Endothelial cell (in vitro differentiated cells): ENCODE measurements at regions not wholly inside any gene's neighbourhood (a gene's known extent, or its start where the extent isn't known, plus 50 kb on each side); places are given as distances from the start of the nearest gene placed in this dataset.

Experiments
- DNase-seq: peaks from one replicate; pipeline ENCODE4 v3.0.0; 2021; ENCODE audit warnings: low spot score
- H3K27ac Mint-ChIP-seq: one replicate; pipeline ENCODE4 v1.8.0; 2021; ENCODE audit warnings: mixed read lengths, inconsistent platforms; ENCODE audit not compliant: unreplicated experiment
- H3K27me3 Mint-ChIP-seq: one replicate; pipeline ENCODE4 v1.8.0; 2021; ENCODE audit warnings: mild to moderate bottlenecking, moderate library complexity, mixed read lengths, inconsistent platforms; ENCODE audit not compliant: unreplicated experiment
- H3K36me3 Mint-ChIP-seq: one replicate; pipeline ENCODE4 v1.8.0; 2021; ENCODE audit warnings: mild to moderate bottlenecking, low read depth, mixed read lengths, inconsistent platforms; ENCODE audit not compliant: unreplicated experiment
- H3K4me1 Mint-ChIP-seq: one replicate; pipeline ENCODE4 v1.8.0; 2021; ENCODE audit warnings: mild to moderate bottlenecking, mixed read lengths, inconsistent platforms; ENCODE audit not compliant: unreplicated experiment
- H3K4me3 Mint-ChIP-seq: one replicate; pipeline ENCODE4 v1.8.0; 2021; ENCODE audit warnings: mild to moderate bottlenecking, mixed read lengths, inconsistent platforms; ENCODE audit not compliant: unreplicated experiment
- H3K9me3 Mint-ChIP-seq: one replicate; pipeline ENCODE4 v1.8.0; 2021; ENCODE audit warnings: mixed read lengths, inconsistent platforms; ENCODE audit not compliant: unreplicated experiment
- CTCF ChIP-seq: fragments of 200-600 bp; sonication (generic); IDR thresholded peaks from one replicate; pipeline ENCODE4 v1.5.0; 2021; ENCODE audit warnings: antibody characterized with exemption; ENCODE audit not compliant: unreplicated experiment

GRCh38 chr12:46050805-46051204, 60.4 kb upstream of the SCAF11 start:
- no peak overlapping the region for H3K27ac Mint-ChIP-seq
- H3K27me3 Mint-ChIP-seq, result no peaks in the 10 kb centered on the region
- H3K36me3 Mint-ChIP-seq, result peaks cover 9% of the 10 kb centered on the region
- peaks cover 6% of the 10 kb centered on the region for H3K9me3 Mint-ChIP-seq
- H3K4me1 Mint-ChIP-seq, result no peaks in the 10 kb centered on the region
- H3K4me3 Mint-ChIP-seq, result no peak overlapping the region
- no peak for TF ChIP-seq CTCF
- DNase-seq, result no peak

GRCh38 chr12:46049665-46050064, 59.3 kb upstream of the SCAF11 start:
- Mint-ChIP-seq H3K9me3 (peaks cover 6% of the 10 kb centered on the region), H3K36me3 (peaks cover 9% of the 10 kb centered on the region), H3K4me1 (no peaks in the 10 kb centered on the region), H3K4me3 (no peak overlapping the region), H3K27ac (no peak overlapping the region), H3K27me3 (no peaks in the 10 kb centered on the region)
- no peak for TF ChIP-seq CTCF
- DNase-seq, result no peak

- no peak for DNase-seq
- Mint-ChIP-seq H3K27ac (no peak overlapping the region), H3K9me3 (peaks cover 6% of the 10 kb centered on the region), H3K27me3 (no peaks in the 10 kb centered on the region), H3K4me3 (no peak overlapping the region), H3K36me3 (peaks cover 9% of the 10 kb centered on the region), H3K4me1 (no peaks in the 10 kb centered on the region)
- TF ChIP-seq CTCF, result no peak
Observed at GRCh38 chr12:46046436-46046835, 56.1 kb upstream of the SCAF11 start.

- no peak for TF ChIP-seq CTCF
- Mint-ChIP-seq H3K4me1 (no peaks in the 10 kb centered on the region), H3K9me3 (peaks cover 6% of the 10 kb centered on the region), H3K36me3 (peaks cover 7% of the 10 kb centered on the region), H3K4me3 (no peak overlapping the region), H3K27ac (no peak overlapping the region), H3K27me3 (no peaks in the 10 kb centered on the region)
- no peak for DNase-seq
Observed at GRCh38 chr12:46043972-46044520, 53.7 kb upstream of the SCAF11 start.
